ENCODE measurements at regions not wholly inside any gene's neighbourhood (a gene's known extent, or its start where the extent isn't known, plus 50 kb on each side); places are given as distances from the start of the nearest gene placed in this dataset.

DNA sequence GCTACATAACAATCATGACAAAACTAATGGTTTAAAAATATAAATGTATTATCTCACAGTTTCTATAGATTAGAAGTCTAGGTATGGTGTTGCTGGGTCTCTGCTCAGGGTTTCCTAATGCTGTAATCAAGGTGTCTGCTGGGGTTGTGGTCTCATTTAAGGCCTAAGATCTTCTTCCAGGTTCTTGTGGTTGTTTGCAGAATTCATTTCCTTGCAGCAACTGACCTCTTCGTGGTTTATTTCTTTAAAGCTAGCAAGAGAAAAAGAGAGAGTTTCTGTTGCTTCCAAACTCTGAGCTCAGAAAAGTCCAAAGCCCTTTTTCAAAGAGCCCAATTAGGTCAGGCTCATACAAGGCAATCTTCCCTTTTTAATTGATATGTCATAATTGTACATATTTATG, 452.7 kb upstream of the CCDC179 start:
- Histone ChIP-seq H3K4me3 (no peak overlapping the region), H3K27ac (no peak overlapping the region), H3K4me1 (no peaks in the 10 kb centered on the region), H3K27me3 (no peaks in the 10 kb centered on the region), H3K9me3 (no peaks in the 10 kb centered on the region), H3K36me3 (no peaks in the 10 kb centered on the region)
- 54 to 72% (median 57%) methylated on average over 1 of the region's 1 CpG for WGBS, 5 donors
- no peak for DNase-seq
- intact Hi-C loops (cut with DNase I; ENCODE audit: low total_unique reads) = no loop called here
- TF ChIP-seq, protein P1, sequence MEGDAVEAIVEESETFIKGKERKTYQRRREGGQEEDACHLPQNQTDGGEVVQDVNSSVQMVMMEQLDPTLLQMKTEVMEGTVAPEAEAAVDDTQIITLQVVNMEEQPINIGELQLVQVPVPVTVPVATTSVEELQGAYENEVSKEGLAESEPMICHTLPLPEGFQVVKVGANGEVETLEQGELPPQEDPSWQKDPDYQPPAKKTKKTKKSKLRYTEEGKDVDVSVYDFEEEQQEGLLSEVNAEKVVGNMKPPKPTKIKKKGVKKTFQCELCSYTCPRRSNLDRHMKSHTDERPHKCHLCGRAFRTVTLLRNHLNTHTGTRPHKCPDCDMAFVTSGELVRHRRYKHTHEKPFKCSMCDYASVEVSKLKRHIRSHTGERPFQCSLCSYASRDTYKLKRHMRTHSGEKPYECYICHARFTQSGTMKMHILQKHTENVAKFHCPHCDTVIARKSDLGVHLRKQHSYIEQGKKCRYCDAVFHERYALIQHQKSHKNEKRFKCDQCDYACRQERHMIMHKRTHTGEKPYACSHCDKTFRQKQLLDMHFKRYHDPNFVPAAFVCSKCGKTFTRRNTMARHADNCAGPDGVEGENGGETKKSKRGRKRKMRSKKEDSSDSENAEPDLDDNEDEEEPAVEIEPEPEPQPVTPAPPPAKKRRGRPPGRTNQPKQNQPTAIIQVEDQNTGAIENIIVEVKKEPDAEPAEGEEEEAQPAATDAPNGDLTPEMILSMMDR (IDR thresholded peaks at IDR 0.05) = no peak
- TF ChIP-seq POLR2A (IDR thresholded peaks at IDR 0.05) (no peak), EP300 (IDR thresholded peaks at IDR 0.05) (no peak), POLR2AphosphoS5 (IDR thresholded peaks at IDR 0.05) (no peak)

DNA sequence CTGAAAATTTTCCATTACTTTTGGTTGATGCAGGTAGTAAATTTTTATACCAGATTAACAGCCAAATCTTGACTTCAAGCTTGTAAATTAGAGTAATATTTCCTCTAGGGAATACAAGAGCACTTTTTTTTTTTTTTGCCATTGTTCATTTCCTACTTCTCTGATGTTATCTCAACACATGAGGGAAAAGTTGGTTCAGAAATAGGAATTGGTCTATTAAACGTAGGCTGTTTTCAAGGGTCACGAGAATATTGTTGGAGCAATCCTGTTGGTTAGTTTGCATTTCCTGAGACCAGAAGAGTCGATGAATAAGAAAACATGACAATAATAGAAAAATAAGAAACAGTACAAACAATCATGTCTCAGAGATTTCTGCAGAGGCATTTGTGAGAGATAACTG, 453.9 kb upstream of the CCDC179 start:
- WGBS, 5 donors = 64 to 84% (median 73%) methylated on average over 3 of the region's 3 CpGs
- Histone ChIP-seq H3K4me3 (no peak overlapping the region), H3K27ac (no peak overlapping the region), H3K36me3 (no peaks in the 10 kb centered on the region), H3K27me3 (no peaks in the 10 kb centered on the region), H3K4me1 (no peaks in the 10 kb centered on the region), H3K9me3 (no peaks in the 10 kb centered on the region)
- intact Hi-C loops (cut with DNase I; ENCODE audit: low total_unique reads) = no loop called here
- TF ChIP-seq POLR2A (IDR thresholded peaks at IDR 0.05) (no peak), EP300 (IDR thresholded peaks at IDR 0.05) (no peak), POLR2AphosphoS5 (IDR thresholded peaks at IDR 0.05) (no peak)
- TF ChIP-seq, protein P1 (IDR thresholded peaks at IDR 0.05) = no peak
- DNase-seq = no peak

DNA sequence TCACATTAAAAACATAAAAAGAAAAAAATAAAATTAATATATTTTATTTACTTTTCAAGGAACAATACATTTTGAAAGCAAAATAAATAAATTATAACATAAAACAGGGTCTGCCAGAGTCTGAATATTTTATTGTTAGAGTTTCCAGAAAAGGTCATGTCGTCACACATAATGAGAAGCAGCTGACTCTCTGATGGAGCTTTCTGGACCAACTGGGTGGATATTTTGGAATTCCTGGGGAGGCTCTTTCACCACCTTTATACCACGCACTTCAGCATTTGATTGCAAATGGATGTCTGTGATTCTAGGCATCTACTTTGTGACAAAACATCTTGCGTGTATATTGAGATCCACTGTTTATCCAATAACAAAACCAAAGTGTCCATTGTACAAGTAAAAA, 455.0 kb upstream of the CCDC179 start:
- Histone ChIP-seq H3K4me1 (no peaks in the 10 kb centered on the region), H3K27me3 (no peaks in the 10 kb centered on the region), H3K27ac (no peak overlapping the region), H3K9me3 (peaks cover 0 to 4% (median under 1%) of the 10 kb centered on the region in 4 donors), H3K4me3 (no peak overlapping the region), H3K36me3 (no peaks in the 10 kb centered on the region)
- 61 to 97% (median 85%) methylated on average over 3 of the region's 3 CpGs for WGBS, 5 donors
- no peak for DNase-seq
- intact Hi-C loops (cut with DNase I; ENCODE audit: low total_unique reads) = no loop called here
- TF ChIP-seq POLR2A (IDR thresholded peaks at IDR 0.05) (no peak), POLR2AphosphoS5 (IDR thresholded peaks at IDR 0.05) (no peak), EP300 (IDR thresholded peaks at IDR 0.05) (no peak)

DNA sequence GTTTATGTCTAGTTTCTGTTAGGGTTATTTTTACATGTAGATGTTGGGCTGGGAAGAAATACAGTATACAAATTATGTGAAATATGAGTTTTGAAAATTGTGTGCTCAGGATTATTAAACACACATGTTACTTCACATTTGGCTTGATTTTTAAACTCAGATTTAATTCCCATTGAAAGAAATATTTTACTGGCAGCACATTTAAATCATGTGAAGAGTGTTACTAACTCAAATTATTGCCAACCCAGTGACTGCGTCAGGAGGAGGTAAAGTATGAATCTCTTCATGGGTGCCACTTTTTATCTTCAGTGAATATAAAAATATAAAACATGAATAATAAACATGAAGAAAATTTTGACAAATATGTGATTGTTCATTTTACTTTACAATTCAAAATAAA, 457.5 kb upstream of the CCDC179 start:
- no peaks in the 10 kb centered on the region for H3K27me3 ChIP-seq
- no peak overlapping the region for H3K27ac ChIP-seq
- no peaks in the 10 kb centered on the region for H3K4me1 ChIP-seq
- DNase-seq = no peak
- peaks cover 6 to 16% (median 11%) of the 10 kb centered on the region in 4 donors for H3K9me3 ChIP-seq
- TF ChIP-seq POLR2A (IDR thresholded peaks at IDR 0.05) = no peak
- TF ChIP-seq EP300 (IDR thresholded peaks at IDR 0.05) = no peak
- TF ChIP-seq, protein P1 (IDR thresholded peaks at IDR 0.05) = no peak
- no peak for TF ChIP-seq POLR2AphosphoS5 (IDR thresholded peaks at IDR 0.05)
- WGBS, 5 donors = 91 to 98% (median 93%) methylated on average over 1 of the region's 1 CpG
- intact Hi-C loops (cut with DNase I; ENCODE audit: low total_unique reads) = no loop called here
- H3K4me3 ChIP-seq = no peak overlapping the region
- no peaks in the 10 kb centered on the region for H3K36me3 ChIP-seq

DNA sequence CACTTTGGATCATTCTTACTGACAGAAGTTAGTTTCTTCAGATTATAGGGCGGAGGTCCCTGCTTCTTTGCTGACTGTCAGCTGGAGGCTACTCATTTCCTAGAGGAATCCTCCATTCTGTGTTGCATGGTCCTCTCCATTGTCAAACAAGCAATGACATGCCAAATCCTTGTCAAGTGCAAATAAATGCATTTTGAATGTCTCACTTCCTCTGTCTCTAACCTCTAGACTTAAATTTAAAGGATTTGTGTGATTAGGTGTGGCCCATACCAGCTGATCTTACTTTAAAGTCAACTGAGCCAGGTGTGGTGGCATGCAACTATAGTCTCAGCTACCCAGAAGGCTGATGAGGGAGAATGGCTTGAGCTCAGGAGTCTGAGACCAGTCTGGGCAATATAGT, 458.4 kb upstream of the CCDC179 start:
- Histone ChIP-seq H3K36me3 (no peaks in the 10 kb centered on the region), H3K4me3 (no peak overlapping the region), H3K27ac (no peak overlapping the region), H3K9me3 (peaks cover 6 to 16% (median 11%) of the 10 kb centered on the region in 4 donors), H3K4me1 (no peaks in the 10 kb centered on the region), H3K27me3 (no peaks in the 10 kb centered on the region)
- 75 to 85% (median 84%) methylated on average over 1 of the region's 1 CpG for WGBS, 5 donors
- intact Hi-C loops (cut with DNase I; ENCODE audit: low total_unique reads) = no loop called here
- DNase-seq = no peak
- TF ChIP-seq POLR2AphosphoS5 (IDR thresholded peaks at IDR 0.05) (no peak), EP300 (IDR thresholded peaks at IDR 0.05) (no peak), POLR2A (IDR thresholded peaks at IDR 0.05) (no peak)
- TF ChIP-seq, protein P1 (IDR thresholded peaks at IDR 0.05) = no peak

All from stomach (tissue), 8 donors.